ENCODE measurements at regions not wholly inside any gene's neighbourhood (a gene's known extent, or its start where the extent isn't known, plus 50 kb on each side); places are given as distances from the start of the nearest gene placed in this dataset.

DNA sequence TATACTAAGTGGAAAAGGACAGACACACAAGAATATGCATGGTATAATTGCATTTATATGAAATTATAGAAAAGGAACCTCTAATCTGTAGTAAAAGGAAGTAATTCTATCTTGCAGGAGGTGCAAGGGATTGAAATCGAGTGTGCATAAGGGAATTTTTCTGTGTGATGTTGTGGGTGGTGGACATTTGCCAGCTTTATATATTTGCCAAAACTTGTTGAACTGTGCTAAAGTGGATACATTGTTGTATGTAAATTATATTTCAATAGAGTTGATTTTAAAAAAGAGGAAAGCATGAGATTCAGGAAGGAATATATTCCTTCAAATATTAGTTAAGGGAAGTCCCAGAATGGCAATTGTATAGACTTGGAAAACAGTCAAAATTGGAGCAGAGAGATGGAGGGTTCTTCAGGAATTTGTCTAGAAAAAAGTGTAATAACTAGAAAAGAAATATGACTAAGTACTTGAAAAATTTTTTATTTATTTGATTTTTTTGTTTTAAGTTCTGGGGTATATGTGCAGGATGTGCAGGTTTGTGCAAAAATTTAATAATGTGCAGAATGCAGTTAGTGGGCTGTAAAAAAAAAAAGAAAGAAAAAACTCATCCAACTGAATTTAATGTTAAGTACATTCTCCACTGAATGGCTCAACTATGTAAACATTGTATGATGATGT is 96.1 kb downstream of the ARL4A start:
- Histone ChIP-seq H3K36me3 (replicated peaks in 1 of 2; ENCODE audit: control extremely low read depth in 1 of 2, control insufficient read depth in 1 of 2, extremely low read depth in 1 of 2, insufficient read depth in 2 of 2, low read length in 1 of 2) (no peaks in the 10 kb centered on the region), H3K4me3 (ENCODE audit: control extremely low read depth in 1 of 5, extremely low read depth in 1 of 5, insufficient read depth in 1 of 5, low read depth in 2 of 5, low read length in 4 of 5) (no peak overlapping the region), H3K4me2 (replicated peaks; ENCODE audit: low read depth, low read length, poor library complexity, severe bottlenecking) (no peak overlapping the region), H3K27me3 (replicated peaks in 1 of 4; ENCODE audit: control extremely low read depth in 1 of 4, control insufficient read depth in 3 of 4, insufficient read depth in 4 of 4, low read length in 3 of 4) (no peaks in the 10 kb centered on the region), H3K27ac (ENCODE audit: low read length in 2 of 2) (no peak overlapping the region), H3K9ac (ENCODE audit: low read length) (no peak overlapping the region), H3K4me1 (ENCODE audit: control insufficient read depth in 2 of 2, insufficient read depth in 2 of 2, low read length in 2 of 2) (no peaks in the 10 kb centered on the region), H4K20me1 (ENCODE audit: control insufficient read depth, insufficient read depth, low read length, poor library complexity, severe bottlenecking) (no peaks in the 10 kb centered on the region), H3K9me3 (ENCODE audit: control extremely low read depth in 1 of 3, control insufficient read depth in 2 of 3, insufficient read depth in 1 of 3, low read length in 2 of 3) (no peaks in the 10 kb centered on the region), H3K79me2 (ENCODE audit: control insufficient read depth, insufficient read depth, low read length) (no peaks in the 10 kb centered on the region), H2AFZ (ENCODE audit: insufficient read depth, low read depth, low read length, poor library complexity, severe bottlenecking) (no peak overlapping the region)
- Mint-ChIP-seq H3K27me3 (no peaks in the 10 kb centered on the region), H3K9me3 (ENCODE audit: insufficient read depth) (no peaks in the 10 kb centered on the region), H3K4me3 (no peak overlapping the region), H3K4me1 (no peaks in the 10 kb centered on the region), H3K27ac (no peak overlapping the region)
- ATAC-seq (ENCODE audit: low read depth) (no peak), DNase-seq (no peak)
- ChIA-PET POLR2A (no interaction called here), CTCF (no interaction called here)
- WGBS (ENCODE audit: insufficient coverage), result 57% methylated on average over 1 of the region's 1 CpG
- no peak for TF ChIP-seq CTCF (IDR thresholded peaks at IDR 0.05)
- TF ChIP-seq EZH2 (IDR thresholded peaks at IDR 0.05; ENCODE audit: borderline replicate concordance, insufficient read depth, low read depth, low read length, poor library complexity, severe bottlenecking), result no peak
- intact Hi-C loops (cut with micrococcal nuclease), result no loop called here

DNA sequence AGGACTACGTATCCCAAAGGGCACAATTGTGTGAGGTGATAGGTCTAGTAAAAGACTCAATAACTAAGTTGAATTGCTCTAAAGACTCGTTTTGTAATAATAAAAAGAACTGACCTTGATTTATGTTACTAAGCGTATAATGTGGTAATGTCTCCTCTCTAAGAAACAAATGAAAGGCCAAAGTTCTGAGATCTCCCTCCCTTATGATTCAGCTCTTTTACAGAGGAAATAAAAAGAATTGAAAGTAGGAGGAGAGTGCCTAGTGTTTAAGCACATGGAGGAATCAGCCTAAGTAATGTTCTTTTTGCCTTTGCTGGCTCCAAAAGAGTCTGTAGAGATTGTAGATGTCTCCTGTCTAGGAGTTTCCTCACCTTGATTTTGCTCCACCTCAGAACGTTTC is 98.0 kb downstream of the ARL4A start:
- Histone ChIP-seq H3K4me3 (ENCODE audit: control extremely low read depth in 1 of 5, extremely low read depth in 1 of 5, insufficient read depth in 1 of 5, low read depth in 2 of 5, low read length in 4 of 5) (no peak overlapping the region), H3K9me3 (ENCODE audit: control extremely low read depth in 1 of 3, control insufficient read depth in 2 of 3, insufficient read depth in 1 of 3, low read length in 2 of 3) (no peaks in the 10 kb centered on the region), H4K20me1 (ENCODE audit: control insufficient read depth, insufficient read depth, low read length, poor library complexity, severe bottlenecking) (no peaks in the 10 kb centered on the region), H3K79me2 (ENCODE audit: control insufficient read depth, insufficient read depth, low read length) (no peaks in the 10 kb centered on the region), H3K4me1 (ENCODE audit: control insufficient read depth in 2 of 2, insufficient read depth in 2 of 2, low read length in 2 of 2) (no peaks in the 10 kb centered on the region), H3K36me3 (replicated peaks in 1 of 2; ENCODE audit: control extremely low read depth in 1 of 2, control insufficient read depth in 1 of 2, extremely low read depth in 1 of 2, insufficient read depth in 2 of 2, low read length in 1 of 2) (no peaks in the 10 kb centered on the region), H3K27ac (ENCODE audit: low read length in 2 of 2) (no peak overlapping the region), H3K9ac (ENCODE audit: low read length) (no peak overlapping the region), H3K4me2 (replicated peaks; ENCODE audit: low read depth, low read length, poor library complexity, severe bottlenecking) (no peak overlapping the region), H3K27me3 (replicated peaks in 1 of 4; ENCODE audit: control extremely low read depth in 1 of 4, control insufficient read depth in 3 of 4, insufficient read depth in 4 of 4, low read length in 3 of 4) (no peaks in the 10 kb centered on the region), H2AFZ (ENCODE audit: insufficient read depth, low read depth, low read length, poor library complexity, severe bottlenecking) (no peak overlapping the region)
- DNase-seq (no peak), ATAC-seq (ENCODE audit: low read depth) (no peak)
- H3K4me3 Mint-ChIP-seq, result no peak overlapping the region
- intact Hi-C loops (cut with micrococcal nuclease), result no loop called here
- H3K27me3 Mint-ChIP-seq, result no peaks in the 10 kb centered on the region
- no peaks in the 10 kb centered on the region for H3K9me3 Mint-ChIP-seq (ENCODE audit: insufficient read depth)
- POLR2A ChIA-PET, result no interaction called here
- no peaks in the 10 kb centered on the region for H3K4me1 Mint-ChIP-seq
- no peak overlapping the region for H3K27ac Mint-ChIP-seq
- TF ChIP-seq EZH2 (IDR thresholded peaks at IDR 0.05; ENCODE audit: borderline replicate concordance, insufficient read depth, low read depth, low read length, poor library complexity, severe bottlenecking), result no peak
- no peak for TF ChIP-seq CTCF (IDR thresholded peaks at IDR 0.05)
- CTCF ChIA-PET, result no interaction called here
- WGBS (ENCODE audit: insufficient coverage), result 80% methylated on average over 1 of the region's 4 CpGs
